ENCODE measurements at regions not wholly inside any gene's neighbourhood (a gene's known extent, or its start where the extent isn't known, plus 50 kb on each side); places are given as distances from the start of the nearest gene placed in this dataset.

DNA sequence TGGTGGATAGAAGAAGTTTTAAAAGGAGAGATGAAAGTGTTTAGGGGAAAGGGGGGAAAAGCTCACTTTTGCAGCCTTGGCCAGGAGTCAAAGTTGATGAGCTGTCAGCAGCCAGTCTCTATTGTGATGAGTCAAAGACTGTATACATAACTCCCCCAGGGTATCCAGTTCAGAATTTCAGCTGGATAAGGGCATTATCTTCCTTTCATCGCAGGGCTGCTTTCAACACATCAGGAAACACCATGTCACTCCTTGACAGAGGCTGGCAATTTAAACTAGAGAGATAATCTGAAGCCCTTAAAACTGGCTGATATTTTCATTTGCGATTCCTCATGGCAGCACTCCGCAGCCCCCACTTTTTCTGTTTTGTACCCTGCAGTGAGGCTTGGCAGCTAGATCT, 328.5 kb downstream of the TBX15 start:
- H3K4me3 Mint-ChIP-seq: no peak overlapping the region

GRCh38 chr1:118650107-118650807, 337.9 kb downstream of the TBX15 start:
- no peaks in the 10 kb centered on the region for H3K4me1 Mint-ChIP-seq
- Histone ChIP-seq H3K79me2 (ENCODE audit: insufficient read depth, low read length) (no peaks in the 10 kb centered on the region), H3K4me2 (replicated peaks; ENCODE audit: extremely low read depth, low read length, poor library complexity, severe bottlenecking) (no peak overlapping the region), H3K27me3 (ENCODE audit: control insufficient read depth in 2 of 2, insufficient read depth in 2 of 2, low read length in 2 of 2) (no peaks in the 10 kb centered on the region), H3K27ac (ENCODE audit: low read depth in 1 of 2, low read length in 2 of 2) (no peak overlapping the region), H2AFZ (ENCODE audit: insufficient read depth, low read depth, low read length, poor library complexity, severe bottlenecking) (no peak overlapping the region), H3K9ac (ENCODE audit: insufficient read depth, low read length, poor library complexity, severe bottlenecking) (no peak overlapping the region), H3K9me3 (replicated peaks in 1 of 2; ENCODE audit: control insufficient read depth in 1 of 2, insufficient read depth in 1 of 2, low read length in 2 of 2) (no peaks in the 10 kb centered on the region), H4K20me1 (ENCODE audit: insufficient read depth, low read length) (no peaks in the 10 kb centered on the region), H3K4me3 (replicated peaks in 1 of 3; ENCODE audit: low read depth in 2 of 3, low read length in 3 of 3) (no peak overlapping the region), H3K36me3 (replicated peaks in 1 of 2; ENCODE audit: control insufficient read depth in 1 of 2, insufficient read depth in 2 of 2, low read length in 2 of 2) (no peaks in the 10 kb centered on the region), H3K4me1 (ENCODE audit: control insufficient read depth in 1 of 2, insufficient read depth in 2 of 2, low read length in 2 of 2) (no peaks in the 10 kb centered on the region)
- H3K36me3 Mint-ChIP-seq: no peaks in the 10 kb centered on the region
- no peaks in the 10 kb centered on the region for H3K27me3 Mint-ChIP-seq (ENCODE audit: low read depth in 3 of 3)
- no CpG with 5 or more reads among the region's 7 CpGs for WGBS (ENCODE audit: insufficient coverage)
- DNase-seq: no peak
- intact Hi-C loops (cut with micrococcal nuclease): no loop called here
- peaks cover 0 to 5% (median 0%) of the 10 kb centered on the region in 7 donors for H3K9me3 Mint-ChIP-seq
- TF ChIP-seq, protein P1, sequence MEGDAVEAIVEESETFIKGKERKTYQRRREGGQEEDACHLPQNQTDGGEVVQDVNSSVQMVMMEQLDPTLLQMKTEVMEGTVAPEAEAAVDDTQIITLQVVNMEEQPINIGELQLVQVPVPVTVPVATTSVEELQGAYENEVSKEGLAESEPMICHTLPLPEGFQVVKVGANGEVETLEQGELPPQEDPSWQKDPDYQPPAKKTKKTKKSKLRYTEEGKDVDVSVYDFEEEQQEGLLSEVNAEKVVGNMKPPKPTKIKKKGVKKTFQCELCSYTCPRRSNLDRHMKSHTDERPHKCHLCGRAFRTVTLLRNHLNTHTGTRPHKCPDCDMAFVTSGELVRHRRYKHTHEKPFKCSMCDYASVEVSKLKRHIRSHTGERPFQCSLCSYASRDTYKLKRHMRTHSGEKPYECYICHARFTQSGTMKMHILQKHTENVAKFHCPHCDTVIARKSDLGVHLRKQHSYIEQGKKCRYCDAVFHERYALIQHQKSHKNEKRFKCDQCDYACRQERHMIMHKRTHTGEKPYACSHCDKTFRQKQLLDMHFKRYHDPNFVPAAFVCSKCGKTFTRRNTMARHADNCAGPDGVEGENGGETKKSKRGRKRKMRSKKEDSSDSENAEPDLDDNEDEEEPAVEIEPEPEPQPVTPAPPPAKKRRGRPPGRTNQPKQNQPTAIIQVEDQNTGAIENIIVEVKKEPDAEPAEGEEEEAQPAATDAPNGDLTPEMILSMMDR (IDR thresholded peaks at IDR 0.05): no peak
- H3K4me3 Mint-ChIP-seq: no peak overlapping the region
- H3K27ac Mint-ChIP-seq: no peak overlapping the region

More for the DNA sequence above, 328.5 kb downstream of the TBX15 start:
- no peak overlapping the region for H2AFZ ChIP-seq (ENCODE audit: insufficient read depth, low read depth, low read length, poor library complexity, severe bottlenecking)
- H3K4me1 Mint-ChIP-seq: no peaks in the 10 kb centered on the region
- H3K9me3 ChIP-seq (replicated peaks in 1 of 2; ENCODE audit: control insufficient read depth in 1 of 2, insufficient read depth in 1 of 2, low read length in 2 of 2): peaks cover 0 to 5% of the 10 kb centered on the region in 2 donors
- no peaks in the 10 kb centered on the region for H3K36me3 Mint-ChIP-seq
- H3K9me3 Mint-ChIP-seq: peaks cover 0 to 7% (median 2%) of the 10 kb centered on the region in 7 donors
- no peak for DNase-seq
- H4K20me1 ChIP-seq (ENCODE audit: insufficient read depth, low read length): no peaks in the 10 kb centered on the region
- no peak overlapping the region for H3K4me2 ChIP-seq (replicated peaks; ENCODE audit: extremely low read depth, low read length, poor library complexity, severe bottlenecking)
- H3K27ac Mint-ChIP-seq: no peak overlapping the region
- H3K9ac ChIP-seq (ENCODE audit: insufficient read depth, low read length, poor library complexity, severe bottlenecking): no peak overlapping the region
- H3K27me3 ChIP-seq (ENCODE audit: control insufficient read depth in 2 of 2, insufficient read depth in 2 of 2, low read length in 2 of 2): no peaks in the 10 kb centered on the region
- H3K79me2 ChIP-seq (ENCODE audit: insufficient read depth, low read length): no peaks in the 10 kb centered on the region
- H3K4me3 ChIP-seq (replicated peaks in 1 of 3; ENCODE audit: low read depth in 2 of 3, low read length in 3 of 3): no peak overlapping the region
- WGBS (ENCODE audit: insufficient coverage): 86% methylated on average over 1 of the region's 3 CpGs
- TF ChIP-seq, protein P1 (IDR thresholded peaks at IDR 0.05): no peak
- H3K27me3 Mint-ChIP-seq (ENCODE audit: low read depth in 3 of 3): no peaks in the 10 kb centered on the region
- no peaks in the 10 kb centered on the region for H3K36me3 ChIP-seq (replicated peaks in 1 of 2; ENCODE audit: control insufficient read depth in 1 of 2, insufficient read depth in 2 of 2, low read length in 2 of 2)
- intact Hi-C loops (cut with micrococcal nuclease): no loop called here
- H3K27ac ChIP-seq (ENCODE audit: low read depth in 1 of 2, low read length in 2 of 2): no peak overlapping the region
- H3K4me1 ChIP-seq (ENCODE audit: control insufficient read depth in 1 of 2, insufficient read depth in 2 of 2, low read length in 2 of 2): no peaks in the 10 kb centered on the region
